H9 (cell line): ENCODE measurements at regions not wholly inside any gene's neighbourhood (a gene's known extent, or its start where the extent isn't known, plus 50 kb on each side); places are given as distances from the start of the nearest gene placed in this dataset.

Source experiments
- DNase-seq: peaks from one replicate; pipeline ENCODE4 v3.0.0-alpha.2; 2017
- H2AFZ ChIP-seq: one replicate; pipeline ENCODE4 v1.6.1; 2013; ENCODE audit warnings: mild to moderate bottlenecking, low read length, control low read depth, moderate library complexity
- H2AK5ac ChIP-seq: 2 replicates; pipeline ENCODE4 v1.6.1; 2013; ENCODE audit warnings: low read length, control low read depth, mixed read lengths; ENCODE audit not compliant: insufficient read length
- H2BK120ac ChIP-seq: one replicate; pipeline ENCODE4 v1.6.1; 2013; ENCODE audit warnings: low read depth, mild to moderate bottlenecking, low read length, control low read depth, inconsistent platforms; ENCODE audit not compliant: poor library complexity, severe bottlenecking
- H2BK12ac ChIP-seq: 2 replicates; pipeline ENCODE4 v1.6.1; 2013; ENCODE audit warnings: low read length, control low read depth, mixed read lengths, low read depth; ENCODE audit not compliant: insufficient read length
- H2BK15ac ChIP-seq: 2 replicates; pipeline ENCODE4 v1.6.1; 2013; ENCODE audit warnings: low read depth, low read length, control low read depth
- H2BK20ac ChIP-seq: one replicate; pipeline ENCODE4 v1.6.1; 2013; ENCODE audit warnings: low read depth, mild to moderate bottlenecking, low read length, control low read depth, inconsistent platforms; ENCODE audit not compliant: poor library complexity, severe bottlenecking
- H2BK5ac ChIP-seq: 2 replicates; pipeline ENCODE4 v1.6.1; 2013; ENCODE audit warnings: low read length, control low read depth, mixed read lengths; ENCODE audit not compliant: insufficient read length
- H3K14ac ChIP-seq: 2 replicates; pipeline ENCODE4 v1.6.1; 2013; ENCODE audit warnings: low read length, control low read depth; ENCODE audit not compliant: insufficient read depth
- H3K18ac ChIP-seq: 2 replicates; pipeline ENCODE4 v1.6.1; 2013; ENCODE audit warnings: low read depth, mild to moderate bottlenecking, mixed read lengths, low read length, control low read depth; ENCODE audit not compliant: insufficient read length
- H3K23ac ChIP-seq: 2 replicates; pipeline ENCODE4 v1.6.1; 2013; ENCODE audit warnings: low read length, control low read depth, mixed read lengths, low read depth; ENCODE audit not compliant: insufficient read length
- H3K23me2 ChIP-seq: 2 replicates; pipeline ENCODE4 v1.6.1; 2013; ENCODE audit warnings: low read depth, mild to moderate bottlenecking, mixed read lengths, low read length, control low read depth; ENCODE audit not compliant: insufficient read length, poor library complexity, severe bottlenecking
- H3K27ac ChIP-seq: 2 replicates; pipeline ENCODE4 v1.5.1; 2013; ENCODE audit warnings: low read length, control low read depth, mixed read lengths, low read depth; ENCODE audit not compliant: insufficient read length
- H3K27me3 ChIP-seq: 2 replicates; pipeline ENCODE4 v1.6.1; 2013; ENCODE audit warnings: low read length, control low read depth, inconsistent platforms; ENCODE audit not compliant: insufficient read depth
- H3K4ac ChIP-seq: 2 replicates; pipeline ENCODE4 v1.6.1; 2013; ENCODE audit warnings: low read depth, mild to moderate bottlenecking, control low read depth, inconsistent platforms, low read length, moderate library complexity
- H3K4me1 ChIP-seq: 2 replicates; pipeline ENCODE4 v1.6.1; 2013; ENCODE audit warnings: low read length, control low read depth, inconsistent platforms; ENCODE audit not compliant: insufficient read depth
- H3K4me2 ChIP-seq: 2 replicates; pipeline ENCODE4 v1.6.1; 2013; ENCODE audit warnings: low read length, control low read depth, mixed read lengths; ENCODE audit not compliant: insufficient read length, insufficient read depth
- H3K56ac ChIP-seq: 2 replicates; pipeline ENCODE4 v1.6.1; 2013; ENCODE audit warnings: low read depth, mild to moderate bottlenecking, mixed read lengths, low read length, control low read depth; ENCODE audit not compliant: insufficient read length
- H3K79me1 ChIP-seq: 2 replicates; pipeline ENCODE4 v1.6.1; 2013; ENCODE audit warnings: low read depth, mild to moderate bottlenecking, moderate library complexity, low read length, control low read depth, inconsistent platforms; ENCODE audit not compliant: insufficient read depth, poor library complexity, severe bottlenecking
- H3K79me2 ChIP-seq: 2 replicates; pipeline ENCODE4 v1.6.1; 2013; ENCODE audit warnings: low read length, control low read depth, inconsistent platforms; ENCODE audit not compliant: insufficient read depth
- H3K9ac ChIP-seq: 2 replicates; pipeline ENCODE4 v1.6.1; 2013; ENCODE audit warnings: low read length, control low read depth, mixed read lengths; ENCODE audit not compliant: insufficient read length; ENCODE audit errors: extremely low read depth
- H3K9me3 ChIP-seq: one replicate; pipeline ENCODE4 v1.6.1; 2013; ENCODE audit warnings: low read depth, low read length, inconsistent platforms; ENCODE audit not compliant: control insufficient read depth
- H3T11ph ChIP-seq: one replicate; pipeline ENCODE4 v1.6.1; 2013; ENCODE audit warnings: mild to moderate bottlenecking, low read length, control low read depth, inconsistent platforms
- H4K20me1 ChIP-seq: one replicate; pipeline ENCODE4 v1.6.1; 2013; ENCODE audit not compliant: control insufficient read depth, insufficient read length, insufficient read depth
- H4K5ac ChIP-seq: 2 replicates; pipeline ENCODE4 v1.6.1; 2013; ENCODE audit warnings: low read depth, mild to moderate bottlenecking, mixed read lengths, low read length, control low read depth; ENCODE audit not compliant: insufficient read length
- H4K8ac ChIP-seq: replicated peaks from 2 replicates; pipeline ENCODE4 v1.6.1; 2013; ENCODE audit warnings: low read length, control low read depth, mixed read lengths, low read depth; ENCODE audit not compliant: insufficient read length
- H4K91ac ChIP-seq: 2 replicates; pipeline ENCODE4 v1.6.1; 2013; ENCODE audit warnings: low read depth, mild to moderate bottlenecking, moderate library complexity, mixed read lengths, low read length, control low read depth; ENCODE audit not compliant: insufficient read length
- H3K27ac Mint-ChIP-seq, 3 experiments: 2 replicates in 2 of 3; 3 replicates in 1 of 3; pipeline ENCODE4 v1.8.0; 2020 to 2021; ENCODE audit warnings: mixed read lengths in 3 of 3, mild to moderate bottlenecking in 1 of 3, moderate library complexity in 1 of 3
- H3K27me3 Mint-ChIP-seq: 2 replicates; pipeline ENCODE4 v1.8.0; 2021; ENCODE audit warnings: low read depth, mild to moderate bottlenecking, moderate library complexity, mixed read lengths
- H3K36me3 Mint-ChIP-seq, 3 experiments: 2 replicates in 2 of 3; 3 replicates in 1 of 3; pipeline ENCODE4 v1.8.0; 2020 to 2021; ENCODE audit warnings: low read depth in 3 of 3, mixed read lengths in 3 of 3; ENCODE audit not compliant: insufficient read depth in 1 of 3
- H3K4me1 Mint-ChIP-seq, 2 experiments: 2 replicates each; pipeline ENCODE4 v1.8.0; 2020; ENCODE audit warnings: mixed read lengths in 2 of 2
- H3K4me3 Mint-ChIP-seq, 2 experiments: 2 replicates in 1 of 2; 3 replicates in 1 of 2; pipeline ENCODE4 v1.8.0; 2020 to 2021; ENCODE audit warnings: mild to moderate bottlenecking in 2 of 2, mixed read lengths in 2 of 2, moderate library complexity in 1 of 2
- H3K9me3 Mint-ChIP-seq, 2 experiments: 2 replicates in 1 of 2; 3 replicates in 1 of 2; pipeline ENCODE4 v1.8.0; 2020; ENCODE audit warnings: mild to moderate bottlenecking in 2 of 2, mixed read lengths in 2 of 2, moderate library complexity in 1 of 2
- WGBS: extraction: QIAGEN DNeasy Blood & Tissue Kit; methylation state at CpG from one replicate; pipeline ENCODE4 v1.1.7; 2013; ENCODE audit warnings: missing lambda C conversion rate, low lambda C conversion rate, mixed read lengths; ENCODE audit not compliant: insufficient read length; ENCODE audit errors: extremely low coverage; 5-methylcytosine and 5-hydroxymethylcytosine counted together
- TF ChIP-seq, protein P1 (sequence below): fragments of 200-600 bp; sonication (generic); conservative IDR thresholded peaks from 3 replicates; pipeline ENCODE4 v1.8.0; 2021; ENCODE audit warnings: antibody characterized with exemption, mild to moderate bottlenecking

GRCh38 chr10:129391464-129391863 lies 75.6 kb upstream of the MGMT start:
- no peak overlapping the region for H3K18ac ChIP-seq
- H3K9me3 ChIP-seq, result no peaks in the 10 kb centered on the region
- H3K4ac ChIP-seq, result no peak overlapping the region
- H2BK15ac ChIP-seq, result no peak overlapping the region
- H2BK12ac ChIP-seq, result no peak overlapping the region
- no peak overlapping the region for H2AK5ac ChIP-seq
- no peak overlapping the region for H3K14ac ChIP-seq
- H4K91ac ChIP-seq, result no peak overlapping the region
- no CpG with 5 or more reads among the region's 8 CpGs for WGBS
- no peak overlapping the region for H3K23ac ChIP-seq
- no peaks in the 10 kb centered on the region for H3K9me3 Mint-ChIP-seq
- no peak overlapping the region for H2AFZ ChIP-seq
- no peaks in the 10 kb centered on the region for H3K4me1 ChIP-seq
- H3K79me1 ChIP-seq, result no peaks in the 10 kb centered on the region
- H2BK120ac ChIP-seq, result no peak overlapping the region
- no peak overlapping the region for H2BK5ac ChIP-seq
- H4K5ac ChIP-seq, result no peak overlapping the region
- H4K20me1 ChIP-seq, result no peaks in the 10 kb centered on the region
- H3K4me3 Mint-ChIP-seq, result no peak overlapping the region
- no peak for DNase-seq
- H3K79me2 ChIP-seq, result no peaks in the 10 kb centered on the region
- no peak overlapping the region for H3K56ac ChIP-seq
- no peaks in the 10 kb centered on the region for H3K36me3 Mint-ChIP-seq
- H3K4me1 Mint-ChIP-seq, result peaks cover 6 to 8% of the 10 kb centered on the region in 2 experiments
- H3K27me3 Mint-ChIP-seq, result no peaks in the 10 kb centered on the region; the same call in 1 of the 2 replicates
- TF ChIP-seq, protein P1, sequence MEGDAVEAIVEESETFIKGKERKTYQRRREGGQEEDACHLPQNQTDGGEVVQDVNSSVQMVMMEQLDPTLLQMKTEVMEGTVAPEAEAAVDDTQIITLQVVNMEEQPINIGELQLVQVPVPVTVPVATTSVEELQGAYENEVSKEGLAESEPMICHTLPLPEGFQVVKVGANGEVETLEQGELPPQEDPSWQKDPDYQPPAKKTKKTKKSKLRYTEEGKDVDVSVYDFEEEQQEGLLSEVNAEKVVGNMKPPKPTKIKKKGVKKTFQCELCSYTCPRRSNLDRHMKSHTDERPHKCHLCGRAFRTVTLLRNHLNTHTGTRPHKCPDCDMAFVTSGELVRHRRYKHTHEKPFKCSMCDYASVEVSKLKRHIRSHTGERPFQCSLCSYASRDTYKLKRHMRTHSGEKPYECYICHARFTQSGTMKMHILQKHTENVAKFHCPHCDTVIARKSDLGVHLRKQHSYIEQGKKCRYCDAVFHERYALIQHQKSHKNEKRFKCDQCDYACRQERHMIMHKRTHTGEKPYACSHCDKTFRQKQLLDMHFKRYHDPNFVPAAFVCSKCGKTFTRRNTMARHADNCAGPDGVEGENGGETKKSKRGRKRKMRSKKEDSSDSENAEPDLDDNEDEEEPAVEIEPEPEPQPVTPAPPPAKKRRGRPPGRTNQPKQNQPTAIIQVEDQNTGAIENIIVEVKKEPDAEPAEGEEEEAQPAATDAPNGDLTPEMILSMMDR, result no peak
- no peaks in the 10 kb centered on the region for H3K23me2 ChIP-seq
- H3K27me3 ChIP-seq, result no peaks in the 10 kb centered on the region
- no peak overlapping the region for H4K8ac ChIP-seq
- H3K27ac ChIP-seq, result no peak overlapping the region
- no peak overlapping the region for H3T11ph ChIP-seq
- H3K27ac Mint-ChIP-seq, result peak overlapping the region in 1 of 3 experiments; percentile 84; a peak in 1 of 7 replicates
- H2BK20ac ChIP-seq, result no peak overlapping the region
- no peak overlapping the region for H3K9ac ChIP-seq
- H3K4me2 ChIP-seq, result no peak overlapping the region
